ENCODE measurements at regions not wholly inside any gene's neighbourhood (a gene's known extent, or its start where the extent isn't known, plus 50 kb on each side); places are given as distances from the start of the nearest gene placed in this dataset.

DNA sequence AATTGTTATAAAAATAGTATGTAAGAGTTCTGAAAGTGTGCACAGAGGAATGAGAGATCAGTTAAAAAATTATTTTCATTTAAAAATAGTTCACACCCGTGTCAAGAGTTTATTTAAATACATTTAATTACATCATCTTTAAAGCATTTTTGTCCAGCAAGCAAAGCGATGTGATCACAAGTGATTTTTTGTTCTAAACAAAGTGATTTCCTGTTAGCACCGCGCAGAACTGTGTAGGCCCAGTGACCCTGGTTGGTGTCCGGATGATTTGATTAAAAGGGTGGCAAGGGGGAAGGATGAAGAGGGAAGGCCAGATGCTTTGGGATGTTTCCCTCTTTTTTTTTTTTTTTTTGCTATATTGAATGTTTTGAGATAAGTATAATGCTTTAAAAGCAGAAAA, 227.8 kb upstream of the PITRM1 start:
- TF ChIP-seq, protein P1, sequence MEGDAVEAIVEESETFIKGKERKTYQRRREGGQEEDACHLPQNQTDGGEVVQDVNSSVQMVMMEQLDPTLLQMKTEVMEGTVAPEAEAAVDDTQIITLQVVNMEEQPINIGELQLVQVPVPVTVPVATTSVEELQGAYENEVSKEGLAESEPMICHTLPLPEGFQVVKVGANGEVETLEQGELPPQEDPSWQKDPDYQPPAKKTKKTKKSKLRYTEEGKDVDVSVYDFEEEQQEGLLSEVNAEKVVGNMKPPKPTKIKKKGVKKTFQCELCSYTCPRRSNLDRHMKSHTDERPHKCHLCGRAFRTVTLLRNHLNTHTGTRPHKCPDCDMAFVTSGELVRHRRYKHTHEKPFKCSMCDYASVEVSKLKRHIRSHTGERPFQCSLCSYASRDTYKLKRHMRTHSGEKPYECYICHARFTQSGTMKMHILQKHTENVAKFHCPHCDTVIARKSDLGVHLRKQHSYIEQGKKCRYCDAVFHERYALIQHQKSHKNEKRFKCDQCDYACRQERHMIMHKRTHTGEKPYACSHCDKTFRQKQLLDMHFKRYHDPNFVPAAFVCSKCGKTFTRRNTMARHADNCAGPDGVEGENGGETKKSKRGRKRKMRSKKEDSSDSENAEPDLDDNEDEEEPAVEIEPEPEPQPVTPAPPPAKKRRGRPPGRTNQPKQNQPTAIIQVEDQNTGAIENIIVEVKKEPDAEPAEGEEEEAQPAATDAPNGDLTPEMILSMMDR (IDR thresholded peaks at IDR 0.05): no peak
- TF ChIP-seq EZH2phosphoT487 (IDR thresholded peaks at IDR 0.05): no peak

Data from neural progenitor cell (in vitro differentiated cells).